SK-N-SH (cell line): ENCODE measurements at regions not wholly inside any gene's neighbourhood (a gene's known extent, or its start where the extent isn't known, plus 50 kb on each side); places are given as distances from the start of the nearest gene placed in this dataset.

Experiments
- CTCF ChIA-PET: fragments of 300-600, 350-600 bp; formaldehyde crosslinking; extraction: SDS; loops from one replicate; lab custom pipeline; 2021; lab: Yijun Ruan, JAX
- POLR2A ChIA-PET: fragments of 350-600 bp; sonication (Branson Sonifier 250); formaldehyde crosslinking; extraction: SDS; loops from one replicate; lab custom pipeline; 2020; ENCODE audit warnings: antibody characterized with exemption, inconsistent platforms; lab: Yijun Ruan, JAX
- DNase-seq: peaks from one replicate; pipeline ENCODE4 v3.0.0; 2012
- H2AFZ ChIP-seq: fragments of 200-600 bp; sonication (generic); 2 replicates; pipeline ENCODE4 v1.8.1; 2016; ENCODE audit warnings: antibody characterized with exemption, mild to moderate bottlenecking, low read depth
- H3F3A ChIP-seq: fragments of 200-600 bp; sonication (generic); replicated peaks from 2 replicates; pipeline ENCODE3; 2016; ENCODE audit warnings: antibody characterized with exemption, mild to moderate bottlenecking; ENCODE audit not compliant: insufficient read depth
- H3K27ac ChIP-seq, 2 experiments: fragments of 200-500 bp in 1 of 2; fragments of 200-600 bp in 1 of 2; sonication (Bioruptor generic) in 1 of 2; sonication (generic), shearing (Covaris generic) in 1 of 2; 2 replicates each; pipeline versions ENCODE4 v1.5.1 to v1.6.1; 2014 to 2016; ENCODE audit warnings: low read depth in 2 of 2, inconsistent platforms in 1 of 2, low read length in 1 of 2, mild to moderate bottlenecking in 1 of 2, mixed read lengths in 1 of 2
- H3K27me3 ChIP-seq: fragments of 200-600 bp; sonication (generic), shearing (Covaris generic); 2 replicates; pipeline ENCODE4 v1.6.1; 2016; ENCODE audit warnings: mixed run types; ENCODE audit not compliant: insufficient read depth
- H3K36me3 ChIP-seq, 2 experiments: fragments of 200-500 bp in 1 of 2; fragments of 200-600 bp in 1 of 2; sonication (Bioruptor generic) in 1 of 2; sonication (generic) in 1 of 2; replicated peaks in 1 of 2; 2 replicates each; pipeline versions ENCODE3 to v1.5.1; 2014 to 2016; ENCODE audit warnings: low read length in 1 of 2, mild to moderate bottlenecking in 1 of 2; ENCODE audit not compliant: insufficient read depth in 2 of 2, control insufficient read depth in 1 of 2
- H3K4me1 ChIP-seq, 2 experiments: fragments of 200-500 bp in 1 of 2; fragments of 200-600 bp in 1 of 2; sonication (Bioruptor generic) in 1 of 2; sonication (generic), shearing (Covaris generic) in 1 of 2; 2 replicates each; pipeline versions ENCODE4 v1.5.1 to v1.6.1; 2014 to 2016; ENCODE audit warnings: low read depth in 1 of 2, low read length in 1 of 2, mixed run types in 1 of 2; ENCODE audit not compliant: insufficient read depth in 2 of 2, control insufficient read depth in 1 of 2
- H3K4me2 ChIP-seq: fragments of 200-600 bp; sonication (generic), shearing (Covaris generic); 2 replicates; pipeline ENCODE4 v1.6.1; 2017; ENCODE audit warnings: mixed run types
- H3K4me3 ChIP-seq, 2 experiments: fragments of 200-500 bp in 1 of 2; fragments of 200-600 bp in 1 of 2; sonication (Bioruptor generic) in 1 of 2; sonication (generic), shearing (Covaris generic) in 1 of 2; 2 replicates each; pipeline versions ENCODE4 v1.5.1 to v1.8.1; 2014 to 2016; ENCODE audit warnings: low read depth in 2 of 2, inconsistent platforms in 1 of 2, low read length in 1 of 2, mild to moderate bottlenecking in 1 of 2, mixed read lengths in 1 of 2, moderate library complexity in 1 of 2
- H3K79me2 ChIP-seq: fragments of 200-600 bp; sonication (generic); 2 replicates; pipeline ENCODE4 v1.8.1; 2017; ENCODE audit warnings: mild to moderate bottlenecking; ENCODE audit not compliant: insufficient read depth
- H3K9ac ChIP-seq: fragments of 200-600 bp; sonication (generic); 2 replicates; pipeline ENCODE4 v1.6.1; 2017; ENCODE audit warnings: mixed run types
- H3K9me2 ChIP-seq: fragments of 200-600 bp; sonication (generic); 2 replicates; pipeline ENCODE4 v1.6.1; 2017; ENCODE audit warnings: mixed run types
- H3K9me3 ChIP-seq: fragments of 200-600 bp; sonication (generic); 2 replicates; pipeline ENCODE4 v1.6.1; 2017; ENCODE audit warnings: mixed run types, mild to moderate bottlenecking, moderate library complexity
- H4K20me1 ChIP-seq: fragments of 200-600 bp; sonication (generic); 2 replicates; pipeline ENCODE4 v1.6.1; 2017; ENCODE audit warnings: mild to moderate bottlenecking, mixed run types; ENCODE audit not compliant: insufficient read depth
- ELF1 ChIP-seq: IDR thresholded peaks from 2 replicates; pipeline ENCODE4 v1.4.0; 2012
- FOSL2 ChIP-seq: IDR thresholded peaks from 2 replicates; pipeline ENCODE4 v1.4.0; 2012; ENCODE audit warnings: low read depth, mild to moderate bottlenecking, moderate library complexity, borderline replicate concordance
- FOXM1 ChIP-seq: IDR thresholded peaks from 2 replicates; pipeline ENCODE4 v1.4.0; 2012; ENCODE audit warnings: low read depth, mild to moderate bottlenecking
- IRF3 ChIP-seq: fragments of 150-350 bp; IDR thresholded peaks from 2 replicates; pipeline ENCODE4 v1.6.1; 2016; ENCODE audit warnings: mild to moderate bottlenecking, low read depth, low read length
- RCOR1 ChIP-seq: fragments of 150-350 bp; IDR thresholded peaks from 2 replicates; pipeline ENCODE4 v1.6.1; 2017; ENCODE audit warnings: antibody characterized with exemption, low read length
- SIN3A ChIP-seq: IDR thresholded peaks from 2 replicates; pipeline ENCODE4 v1.6.1; 2012; ENCODE audit warnings: low read depth, mild to moderate bottlenecking, low read length, moderate library complexity, borderline replicate concordance
- TAF1 ChIP-seq: IDR thresholded peaks from 2 replicates; pipeline ENCODE4 v1.6.1; 2012; ENCODE audit warnings: low read depth, mild to moderate bottlenecking, low read length, moderate library complexity, borderline replicate concordance
- TCF12 ChIP-seq: IDR thresholded peaks from 2 replicates; pipeline ENCODE4 v1.4.0; 2012
- YY1 ChIP-seq: IDR thresholded peaks from 2 replicates; pipeline ENCODE4 v1.4.0; 2012; ENCODE audit warnings: low read depth, mild to moderate bottlenecking
- WGBS: methylation state at CpG from one replicate; pipeline ENCODE4 v1.1.6; 2017; ENCODE audit warnings: low lambda C conversion rate; 5-methylcytosine and 5-hydroxymethylcytosine counted together

DNA sequence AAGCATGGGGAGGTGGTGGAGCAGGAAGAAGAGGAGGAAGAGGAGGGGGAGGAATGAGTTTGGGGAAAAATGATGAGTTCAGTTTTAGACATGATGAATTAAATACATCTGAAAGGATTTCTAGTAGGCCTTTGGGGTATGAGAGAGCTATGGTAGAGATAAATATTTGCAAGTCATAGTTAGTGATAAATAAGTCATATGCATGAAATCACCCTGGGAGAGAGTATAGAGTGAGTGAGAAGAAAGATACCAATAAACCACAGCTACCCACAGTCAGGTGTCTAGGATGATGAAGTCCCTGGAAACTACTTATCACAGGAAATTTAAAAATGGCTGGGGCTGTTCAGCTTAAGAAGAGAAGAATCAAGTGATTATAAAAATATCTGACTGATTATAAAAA lies 240.5 kb downstream of the RDH14 start:
- H3K4me1 ChIP-seq: no peaks in the 10 kb centered on the region
- H3K27ac ChIP-seq: no peak overlapping the region
- H3K9me2 ChIP-seq: no peaks in the 10 kb centered on the region
- H3K27me3 ChIP-seq: peaks cover 21% of the 10 kb centered on the region; the same call in 1 of the 2 replicates
- TF ChIP-seq FOSL2: no peak
- no peak for TF ChIP-seq ELF1
- ChIA-PET CTCF (interaction anchor here (1.2 kb wide), 1 partner anchor 144 kb away, joined by 3 read pairs; no protein-coding TSS in a partner anchor), POLR2A (no interaction called here)
- no peak for DNase-seq
- H3F3A ChIP-seq: no peaks in the 10 kb centered on the region
- no peak overlapping the region for H2AFZ ChIP-seq
- H3K9ac ChIP-seq: no peak overlapping the region
- H3K4me2 ChIP-seq: no peak overlapping the region
- no peaks in the 10 kb centered on the region for H3K79me2 ChIP-seq
- no peaks in the 10 kb centered on the region for H3K9me3 ChIP-seq
- no peaks in the 10 kb centered on the region for H3K36me3 ChIP-seq
- H3K4me3 ChIP-seq: no peak overlapping the region
- H4K20me1 ChIP-seq: no peaks in the 10 kb centered on the region

- H3K9ac ChIP-seq: no peak overlapping the region
- CTCF ChIA-PET: no interaction called here
- POLR2A ChIA-PET: no interaction called here
- no peaks in the 10 kb centered on the region for H3K79me2 ChIP-seq
- H3K27ac ChIP-seq: no peak overlapping the region
- no peaks in the 10 kb centered on the region for H3K9me2 ChIP-seq
- under 1% methylated on average over 2 of the region's 2 CpGs for WGBS
- no peaks in the 10 kb centered on the region for H3K4me1 ChIP-seq
- no peak overlapping the region for H3K4me3 ChIP-seq
- no peak overlapping the region for H3K4me2 ChIP-seq
- no peaks in the 10 kb centered on the region for H3F3A ChIP-seq
- DNase-seq: no peak
- H3K36me3 ChIP-seq: no peaks in the 10 kb centered on the region
- H2AFZ ChIP-seq: no peak overlapping the region
- no peaks in the 10 kb centered on the region for H3K9me3 ChIP-seq
- no peaks in the 10 kb centered on the region for H4K20me1 ChIP-seq
- peaks cover 15% of the 10 kb centered on the region; the same call in 1 of the 2 replicates for H3K27me3 ChIP-seq
- TF ChIP-seq SIN3A (no peak), RCOR1 (no peak), FOSL2 (no peak), TAF1 (no peak), ELF1 (no peak), FOXM1 (no peak), IRF3 (no peak)
Observed at GRCh38 chr2:18317017-18317416, 243.4 kb downstream of the RDH14 start.

- Histone ChIP-seq H3K27ac (no peak overlapping the region), H3K9ac (no peak overlapping the region), H2AFZ (no peak overlapping the region), H3K36me3 (no peaks in the 10 kb centered on the region), H3K9me2 (no peaks in the 10 kb centered on the region), H3K4me2 (no peak overlapping the region), H3K79me2 (no peaks in the 10 kb centered on the region), H3K4me3 (no peak overlapping the region), H3K9me3 (no peaks in the 10 kb centered on the region), H3F3A (no peaks in the 10 kb centered on the region), H3K4me1 (no peaks in the 10 kb centered on the region), H4K20me1 (no peaks in the 10 kb centered on the region), H3K27me3 (peaks cover 10% of the 10 kb centered on the region; the same call in 1 of the 2 replicates)
- WGBS: 7% methylated on average over 3 of the region's 3 CpGs
- DNase-seq: no peak
- POLR2A ChIA-PET: interaction anchor here (0.6 kb wide), 1 partner anchor 50 kb away, joined by 4 read pairs; no protein-coding TSS in a partner anchor
- TF ChIP-seq YY1 (no peak), TCF12 (no peak)
- CTCF ChIA-PET: interaction anchor here (0.6 kb wide), 1 partner anchor 559 kb away, joined by 3 read pairs; the partner anchor contains the start of genes GEN1 and SMC6
Observed at GRCh38 chr2:18312818-18313217, 247.6 kb downstream of the RDH14 start.
